ENCODE measurements at regions not wholly inside any gene's neighbourhood (a gene's known extent, or its start where the extent isn't known, plus 50 kb on each side); places are given as distances from the start of the nearest gene placed in this dataset.

DNA sequence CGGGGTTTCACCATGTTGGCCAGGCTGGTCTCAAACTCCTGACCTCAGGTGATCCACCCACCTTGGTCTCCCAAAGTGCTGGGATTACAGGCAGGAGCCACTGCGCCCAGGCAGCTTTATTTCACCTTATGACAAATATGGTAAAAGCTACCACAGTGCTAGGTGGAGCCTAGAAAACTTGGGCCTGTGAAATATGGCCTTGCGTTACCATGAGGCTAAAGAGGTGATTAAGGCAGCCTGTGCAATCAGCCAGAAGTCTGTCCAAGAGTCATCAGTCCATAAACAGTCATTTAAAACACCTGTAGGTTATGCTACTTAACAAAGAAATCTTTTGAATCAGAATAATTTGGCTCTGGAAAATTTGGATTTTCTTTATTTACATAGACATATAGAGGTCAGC is 114.8 kb upstream of the ANKH start:
- Histone ChIP-seq H3K27ac (ENCODE audit: extremely low read depth, low read depth, low read length) (no peak overlapping the region), H3K9me3 (replicated peaks; ENCODE audit: control insufficient read depth, insufficient read depth, low read depth, low read length) (no peaks in the 10 kb centered on the region), H2AFZ (ENCODE audit: low read depth, low read length) (no peak overlapping the region), H3K9me1 (ENCODE audit: control insufficient read depth, insufficient read depth, low read length) (no peaks in the 10 kb centered on the region), H3K36me3 (ENCODE audit: control insufficient read depth, insufficient read depth, low read length) (no peaks in the 10 kb centered on the region), H4K20me1 (replicated peaks; ENCODE audit: control insufficient read depth, insufficient read depth, low read length) (no peaks in the 10 kb centered on the region), H3K9ac (ENCODE audit: insufficient read depth in 1 of 2, low read depth in 2 of 2, low read length in 2 of 2) (no peak overlapping the region), H3K4me1 (replicated peaks in 1 of 2; ENCODE audit: control insufficient read depth in 2 of 2, insufficient read depth in 2 of 2, low read length in 2 of 2) (no peaks in the 10 kb centered on the region), H3K79me2 (ENCODE audit: control insufficient read depth, insufficient read depth, low read length) (no peaks in the 10 kb centered on the region), H3K27me3 (ENCODE audit: control insufficient read depth in 2 of 2, insufficient read depth in 2 of 2, low read length in 2 of 2) (peaks cover 0 to 9% of the 10 kb centered on the region in 2 experiments; a peak in 2 of 5 replicates), H3K4me2 (ENCODE audit: insufficient read depth, low read length) (no peak overlapping the region), H3K4me3 (no peak overlapping the region)
- 2% methylated on average over 3 of the region's 3 CpGs for WGBS (ENCODE audit: insufficient coverage, low coverage, missing lambda C conversion rate)
- in situ Hi-C loops (cut with MboI) (no loop called here), intact Hi-C loops (cut with micrococcal nuclease) (no loop called here)
- no TSS peak for BruUV-seq (replicated peaks)
- DNase-seq (ENCODE audit: extremely low read depth in 1 of 4, low spot score in 3 of 4) (no peak), FAIRE-seq (no peak), ATAC-seq (no peak)
- POLR2A ChIA-PET, result no interaction called here
- TF ChIP-seq, protein P1, sequence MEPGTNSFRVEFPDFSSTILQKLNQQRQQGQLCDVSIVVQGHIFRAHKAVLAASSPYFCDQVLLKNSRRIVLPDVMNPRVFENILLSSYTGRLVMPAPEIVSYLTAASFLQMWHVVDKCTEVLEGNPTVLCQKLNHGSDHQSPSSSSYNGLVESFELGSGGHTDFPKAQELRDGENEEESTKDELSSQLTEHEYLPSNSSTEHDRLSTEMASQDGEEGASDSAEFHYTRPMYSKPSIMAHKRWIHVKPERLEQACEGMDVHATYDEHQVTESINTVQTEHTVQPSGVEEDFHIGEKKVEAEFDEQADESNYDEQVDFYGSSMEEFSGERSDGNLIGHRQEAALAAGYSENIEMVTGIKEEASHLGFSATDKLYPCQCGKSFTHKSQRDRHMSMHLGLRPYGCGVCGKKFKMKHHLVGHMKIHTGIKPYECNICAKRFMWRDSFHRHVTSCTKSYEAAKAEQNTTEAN (CRISPR knock-in tag; IDR thresholded peaks at IDR 0.05), result no peak
- TF ChIP-seq CREBBP (IDR thresholded peaks at IDR 0.05; ENCODE audit: low read depth, low read length) (no peak), CBX1 (IDR thresholded peaks at IDR 0.05; ENCODE audit: low read depth) (no peak), SMARCE1 (IDR thresholded peaks at IDR 0.05) (no peak), STAT5A (IDR thresholded peaks at IDR 0.05; ENCODE audit: borderline replicate concordance, low read length) (no peak), ZNF41 (CRISPR knock-in tag; conservative IDR thresholded peaks at IDR 0.05) (no peak), PRPF4 (IDR thresholded peaks at IDR 0.05; ENCODE audit: insufficient read depth, low read depth, low read length, poor library complexity, severe bottlenecking) (no peak), NFE2 (IDR thresholded peaks at IDR 0.05; ENCODE audit: low read depth) (no peak)
- TF ChIP-seq, protein P2, sequence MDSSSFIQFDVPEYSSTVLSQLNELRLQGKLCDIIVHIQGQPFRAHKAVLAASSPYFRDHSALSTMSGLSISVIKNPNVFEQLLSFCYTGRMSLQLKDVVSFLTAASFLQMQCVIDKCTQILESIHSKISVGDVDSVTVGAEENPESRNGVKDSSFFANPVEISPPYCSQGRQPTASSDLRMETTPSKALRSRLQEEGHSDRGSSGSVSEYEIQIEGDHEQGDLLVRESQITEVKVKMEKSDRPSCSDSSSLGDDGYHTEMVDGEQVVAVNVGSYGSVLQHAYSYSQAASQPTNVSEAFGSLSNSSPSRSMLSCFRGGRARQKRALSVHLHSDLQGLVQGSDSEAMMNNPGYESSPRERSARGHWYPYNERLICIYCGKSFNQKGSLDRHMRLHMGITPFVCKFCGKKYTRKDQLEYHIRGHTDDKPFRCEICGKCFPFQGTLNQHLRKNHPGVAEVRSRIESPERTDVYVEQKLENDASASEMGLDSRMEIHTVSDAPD (CRISPR knock-in tag; IDR thresholded peaks at IDR 0.05), result no peak
- TF ChIP-seq, protein P3, sequence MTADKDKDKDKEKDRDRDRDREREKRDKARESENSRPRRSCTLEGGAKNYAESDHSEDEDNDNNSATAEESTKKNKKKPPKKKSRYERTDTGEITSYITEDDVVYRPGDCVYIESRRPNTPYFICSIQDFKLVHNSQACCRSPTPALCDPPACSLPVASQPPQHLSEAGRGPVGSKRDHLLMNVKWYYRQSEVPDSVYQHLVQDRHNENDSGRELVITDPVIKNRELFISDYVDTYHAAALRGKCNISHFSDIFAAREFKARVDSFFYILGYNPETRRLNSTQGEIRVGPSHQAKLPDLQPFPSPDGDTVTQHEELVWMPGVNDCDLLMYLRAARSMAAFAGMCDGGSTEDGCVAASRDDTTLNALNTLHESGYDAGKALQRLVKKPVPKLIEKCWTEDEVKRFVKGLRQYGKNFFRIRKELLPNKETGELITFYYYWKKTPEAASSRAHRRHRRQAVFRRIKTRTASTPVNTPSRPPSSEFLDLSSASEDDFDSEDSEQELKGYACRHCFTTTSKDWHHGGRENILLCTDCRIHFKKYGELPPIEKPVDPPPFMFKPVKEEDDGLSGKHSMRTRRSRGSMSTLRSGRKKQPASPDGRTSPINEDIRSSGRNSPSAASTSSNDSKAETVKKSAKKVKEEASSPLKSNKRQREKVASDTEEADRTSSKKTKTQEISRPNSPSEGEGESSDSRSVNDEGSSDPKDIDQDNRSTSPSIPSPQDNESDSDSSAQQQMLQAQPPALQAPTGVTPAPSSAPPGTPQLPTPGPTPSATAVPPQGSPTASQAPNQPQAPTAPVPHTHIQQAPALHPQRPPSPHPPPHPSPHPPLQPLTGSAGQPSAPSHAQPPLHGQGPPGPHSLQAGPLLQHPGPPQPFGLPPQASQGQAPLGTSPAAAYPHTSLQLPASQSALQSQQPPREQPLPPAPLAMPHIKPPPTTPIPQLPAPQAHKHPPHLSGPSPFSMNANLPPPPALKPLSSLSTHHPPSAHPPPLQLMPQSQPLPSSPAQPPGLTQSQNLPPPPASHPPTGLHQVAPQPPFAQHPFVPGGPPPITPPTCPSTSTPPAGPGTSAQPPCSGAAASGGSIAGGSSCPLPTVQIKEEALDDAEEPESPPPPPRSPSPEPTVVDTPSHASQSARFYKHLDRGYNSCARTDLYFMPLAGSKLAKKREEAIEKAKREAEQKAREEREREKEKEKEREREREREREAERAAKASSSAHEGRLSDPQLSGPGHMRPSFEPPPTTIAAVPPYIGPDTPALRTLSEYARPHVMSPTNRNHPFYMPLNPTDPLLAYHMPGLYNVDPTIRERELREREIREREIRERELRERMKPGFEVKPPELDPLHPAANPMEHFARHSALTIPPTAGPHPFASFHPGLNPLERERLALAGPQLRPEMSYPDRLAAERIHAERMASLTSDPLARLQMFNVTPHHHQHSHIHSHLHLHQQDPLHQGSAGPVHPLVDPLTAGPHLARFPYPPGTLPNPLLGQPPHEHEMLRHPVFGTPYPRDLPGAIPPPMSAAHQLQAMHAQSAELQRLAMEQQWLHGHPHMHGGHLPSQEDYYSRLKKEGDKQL (CRISPR knock-in tag; IDR thresholded peaks at IDR 0.05; ENCODE audit: borderline replicate concordance), result no peak
- TF ChIP-seq, protein P4, sequence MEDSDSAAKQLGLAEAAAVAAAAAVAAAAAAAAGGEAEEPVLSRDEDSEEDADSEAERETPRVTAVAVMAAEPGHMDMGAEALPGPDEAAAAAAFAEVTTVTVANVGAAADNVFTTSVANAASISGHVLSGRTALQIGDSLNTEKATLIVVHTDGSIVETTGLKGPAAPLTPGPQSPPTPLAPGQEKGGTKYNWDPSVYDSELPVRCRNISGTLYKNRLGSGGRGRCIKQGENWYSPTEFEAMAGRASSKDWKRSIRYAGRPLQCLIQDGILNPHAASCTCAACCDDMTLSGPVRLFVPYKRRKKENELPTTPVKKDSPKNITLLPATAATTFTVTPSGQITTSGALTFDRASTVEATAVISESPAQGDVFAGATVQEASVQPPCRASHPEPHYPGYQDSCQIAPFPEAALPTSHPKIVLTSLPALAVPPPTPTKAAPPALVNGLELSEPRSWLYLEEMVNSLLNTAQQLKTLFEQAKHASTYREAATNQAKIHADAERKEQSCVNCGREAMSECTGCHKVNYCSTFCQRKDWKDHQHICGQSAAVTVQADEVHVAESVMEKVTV (CRISPR knock-in tag; IDR thresholded peaks at IDR 0.05), result no peak
- TF ChIP-seq, protein P5, sequence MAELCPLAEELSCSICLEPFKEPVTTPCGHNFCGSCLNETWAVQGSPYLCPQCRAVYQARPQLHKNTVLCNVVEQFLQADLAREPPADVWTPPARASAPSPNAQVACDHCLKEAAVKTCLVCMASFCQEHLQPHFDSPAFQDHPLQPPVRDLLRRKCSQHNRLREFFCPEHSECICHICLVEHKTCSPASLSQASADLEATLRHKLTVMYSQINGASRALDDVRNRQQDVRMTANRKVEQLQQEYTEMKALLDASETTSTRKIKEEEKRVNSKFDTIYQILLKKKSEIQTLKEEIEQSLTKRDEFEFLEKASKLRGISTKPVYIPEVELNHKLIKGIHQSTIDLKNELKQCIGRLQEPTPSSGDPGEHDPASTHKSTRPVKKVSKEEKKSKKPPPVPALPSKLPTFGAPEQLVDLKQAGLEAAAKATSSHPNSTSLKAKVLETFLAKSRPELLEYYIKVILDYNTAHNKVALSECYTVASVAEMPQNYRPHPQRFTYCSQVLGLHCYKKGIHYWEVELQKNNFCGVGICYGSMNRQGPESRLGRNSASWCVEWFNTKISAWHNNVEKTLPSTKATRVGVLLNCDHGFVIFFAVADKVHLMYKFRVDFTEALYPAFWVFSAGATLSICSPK (IDR thresholded peaks at IDR 0.05; ENCODE audit: borderline replicate concordance), result no peak
- CTCF ChIA-PET (ENCODE audit: low intra/inter-chr PET ratio), result no interaction called here

All from K562 (cell line).